ENCODE measurements at regions not wholly inside any gene's neighbourhood (a gene's known extent, or its start where the extent isn't known, plus 50 kb on each side); places are given as distances from the start of the nearest gene placed in this dataset.

- Mint-ChIP-seq H3K9me3 (ENCODE audit: unreplicated experiment) (no peaks in the 10 kb centered on the region), H3K27ac (ENCODE audit: unreplicated experiment) (no peak overlapping the region), H3K27me3 (ENCODE audit: unreplicated experiment) (peaks cover 2% of the 10 kb centered on the region), H3K4me1 (ENCODE audit: low read depth, unreplicated experiment) (peaks cover 9% of the 10 kb centered on the region), H3K36me3 (ENCODE audit: unreplicated experiment) (no peaks in the 10 kb centered on the region), H3K4me3 (ENCODE audit: unreplicated experiment) (no peak overlapping the region)
- no peak for DNase-seq
- TF ChIP-seq CTCF (IDR thresholded peaks at IDR 0.05; ENCODE audit: partially characterized antibody, unreplicated experiment): no peak
Observed at GRCh38 chr5:158079097-158079496, 220.2 kb upstream of the CLINT1 start.

- no peak overlapping the region for H3K4me3 Mint-ChIP-seq (ENCODE audit: unreplicated experiment)
- peak; percentile 79 for TF ChIP-seq CTCF (IDR thresholded peaks at IDR 0.05; ENCODE audit: partially characterized antibody, unreplicated experiment)
- H3K36me3 Mint-ChIP-seq (ENCODE audit: unreplicated experiment): no peaks in the 10 kb centered on the region
- H3K9me3 Mint-ChIP-seq (ENCODE audit: unreplicated experiment): no peaks in the 10 kb centered on the region
- peak overlapping the region; percentile 69 for H3K27ac Mint-ChIP-seq (ENCODE audit: unreplicated experiment)
- H3K4me1 Mint-ChIP-seq (ENCODE audit: low read depth, unreplicated experiment): peaks cover 9% of the 10 kb centered on the region
- peak; percentile 68 for DNase-seq
- H3K27me3 Mint-ChIP-seq (ENCODE audit: unreplicated experiment): peaks cover 2% of the 10 kb centered on the region
Observed at GRCh38 chr5:158074992-158075769, 216.2 kb upstream of the CLINT1 start.

- peaks cover 9% of the 10 kb centered on the region for H3K4me1 Mint-ChIP-seq (ENCODE audit: low read depth, unreplicated experiment)
- no peaks in the 10 kb centered on the region for H3K36me3 Mint-ChIP-seq (ENCODE audit: unreplicated experiment)
- H3K27ac Mint-ChIP-seq (ENCODE audit: unreplicated experiment): peak overlapping the region; percentile 64
- no peaks in the 10 kb centered on the region for H3K9me3 Mint-ChIP-seq (ENCODE audit: unreplicated experiment)
- no peak for DNase-seq
- H3K27me3 Mint-ChIP-seq (ENCODE audit: unreplicated experiment): peaks cover 2% of the 10 kb centered on the region
- no peak overlapping the region for H3K4me3 Mint-ChIP-seq (ENCODE audit: unreplicated experiment)
- no peak for TF ChIP-seq CTCF (IDR thresholded peaks at IDR 0.05; ENCODE audit: partially characterized antibody, unreplicated experiment)
Observed at GRCh38 chr5:158074597-158074991, 215.6 kb upstream of the CLINT1 start.

- Mint-ChIP-seq H3K4me3 (ENCODE audit: unreplicated experiment) (no peak overlapping the region), H3K4me1 (ENCODE audit: low read depth, unreplicated experiment) (peaks cover 19% of the 10 kb centered on the region), H3K27ac (ENCODE audit: unreplicated experiment) (no peak overlapping the region), H3K36me3 (ENCODE audit: unreplicated experiment) (no peaks in the 10 kb centered on the region), H3K9me3 (ENCODE audit: unreplicated experiment) (no peaks in the 10 kb centered on the region), H3K27me3 (ENCODE audit: unreplicated experiment) (peaks cover 2% of the 10 kb centered on the region)
- no peak for TF ChIP-seq CTCF (IDR thresholded peaks at IDR 0.05; ENCODE audit: partially characterized antibody, unreplicated experiment)
- DNase-seq: no peak
Observed at GRCh38 chr5:158070859-158071258, 211.9 kb upstream of the CLINT1 start.

- Mint-ChIP-seq H3K4me3 (ENCODE audit: unreplicated experiment) (no peak overlapping the region), H3K4me1 (ENCODE audit: low read depth, unreplicated experiment) (peaks cover 13% of the 10 kb centered on the region), H3K27ac (ENCODE audit: unreplicated experiment) (no peak overlapping the region), H3K27me3 (ENCODE audit: unreplicated experiment) (peaks cover 2% of the 10 kb centered on the region), H3K36me3 (ENCODE audit: unreplicated experiment) (no peaks in the 10 kb centered on the region), H3K9me3 (ENCODE audit: unreplicated experiment) (no peaks in the 10 kb centered on the region)
- no peak for DNase-seq
- no peak for TF ChIP-seq CTCF (IDR thresholded peaks at IDR 0.05; ENCODE audit: partially characterized antibody, unreplicated experiment)
Observed at GRCh38 chr5:158069838-158070237, 210.9 kb upstream of the CLINT1 start.

Data from glutamatergic neuron (in vitro differentiated cells).